HepG2 (cell line): ENCODE measurements at regions not wholly inside any gene's neighbourhood (a gene's known extent, or its start where the extent isn't known, plus 50 kb on each side); places are given as distances from the start of the nearest gene placed in this dataset.

ENCODE experiments used
- ATAC-seq: fragments of 200-7000 bp; cut with Tn5 transposase; 3 replicates; pipeline ENCODE4 v1.9.1; 2020; ENCODE audit warnings: mild to moderate bottlenecking, moderate library complexity
- BruUV-seq: library from RNA; stranded (reverse); fragments of 400-500 nt; replicated peaks from 2 replicates; lab custom pipeline; 2021; lab: Mats Ljungman, UMichigan
- CTCF ChIA-PET: fragments of 300-600 bp; formaldehyde crosslinking; extraction: SDS; loops from one replicate; lab custom pipeline; 2021; ENCODE audit warnings: low total read pairs, inconsistent platforms, low intra/inter-chr PET ratio; lab: Yijun Ruan, JAX
- POLR2A ChIA-PET: fragments of 350-600 bp; sonication (Branson Sonifier 250); formaldehyde crosslinking; loops from one replicate; lab custom pipeline; 2020; ENCODE audit warnings: antibody characterized with exemption, inconsistent platforms; lab: Yijun Ruan, JAX
- DNase-seq: peaks from one replicate; pipeline ENCODE4 v3.0.0-alpha.2; 2015; ENCODE audit warnings: low spot score
- FAIRE-seq: peaks from 3 replicates; lab custom pipeline; 2011; peaks lifted over from hg19 to GRCh38; lab: Jason Lieb, UNC
- H2AFZ ChIP-seq: one replicate; pipeline ENCODE4 v1.6.1; 2011; ENCODE audit warnings: low read length, inconsistent platforms
- H3K27ac ChIP-seq: fragments of 300-600 bp; 3 replicates; pipeline ENCODE4 v1.8.0; 2011; ENCODE audit warnings: mixed run types, mild to moderate bottlenecking, mixed read lengths, low read length, inconsistent platforms; ENCODE audit not compliant: insufficient read depth; ENCODE audit errors: extremely low read length
- H3K27me3 ChIP-seq, 2 experiments: fragments of 200-600 bp in 1 of 2; 2 replicates in 1 of 2; 3 replicates in 1 of 2; pipeline versions ENCODE4 v1.6.0 to v1.8.0; 2011; ENCODE audit warnings: low read length in 2 of 2, mild to moderate bottlenecking in 2 of 2, moderate library complexity in 2 of 2, inconsistent platforms in 1 of 2; ENCODE audit not compliant: insufficient read depth in 2 of 2, control insufficient read depth in 1 of 2
- H3K36me3 ChIP-seq, 2 experiments: fragments of 200-600 bp in 1 of 2; replicated peaks in 1 of 2; 2 replicates in 1 of 2; 3 replicates in 1 of 2; pipeline versions ENCODE4 v1.5.1 to v1.8.0; 2011; ENCODE audit warnings: low read length in 2 of 2, inconsistent platforms in 1 of 2; ENCODE audit not compliant: insufficient read depth in 2 of 2, control insufficient read depth in 1 of 2
- H3K4me1 ChIP-seq: 2 replicates; pipeline ENCODE4 v1.5.1; 2012; ENCODE audit warnings: low read length, inconsistent platforms; ENCODE audit not compliant: insufficient read depth
- H3K4me2 ChIP-seq: 2 replicates; pipeline ENCODE4 v1.6.0; 2011; ENCODE audit warnings: low read depth, low read length, inconsistent platforms
- H3K4me3 ChIP-seq, 3 experiments: fragments of 200-600 bp in 1 of 3; sonication (generic), shearing (Covaris generic) in 1 of 3; replicated peaks in 1 of 3; 2 replicates each; pipeline ENCODE4 v1.5.1; 2011 to 2016; ENCODE audit warnings: low read length in 3 of 3, inconsistent platforms in 2 of 3, low read depth in 2 of 3, mild to moderate bottlenecking in 2 of 3, control low read depth in 1 of 3, mixed read lengths in 1 of 3; ENCODE audit not compliant: insufficient read depth in 1 of 3
- H3K79me2 ChIP-seq: one replicate; pipeline ENCODE4 v1.6.1; 2011; ENCODE audit warnings: low read length, inconsistent platforms; ENCODE audit not compliant: insufficient read depth
- H3K9ac ChIP-seq: 2 replicates; pipeline ENCODE4 v1.6.0; 2011; ENCODE audit warnings: mild to moderate bottlenecking, low read depth, low read length, inconsistent platforms; ENCODE audit not compliant: insufficient read depth
- H3K9me3 ChIP-seq: 2 replicates; pipeline ENCODE4 v1.5.1; 2012; ENCODE audit warnings: mild to moderate bottlenecking, low read length
- H4K20me1 ChIP-seq: 2 replicates; pipeline ENCODE4 v1.6.0; 2011; ENCODE audit warnings: inconsistent platforms, mild to moderate bottlenecking, low read length, moderate library complexity; ENCODE audit not compliant: insufficient read depth
- ATF5 ChIP-seq: sonication (generic); formaldehyde crosslinking; IDR thresholded peaks from 2 replicates; pipeline ENCODE4 v1.4.0; 2020; ENCODE audit warnings: mild to moderate bottlenecking, low read depth, missing genetic modification reagents
- HMGXB3 ChIP-seq: sonication (generic); formaldehyde crosslinking; IDR thresholded peaks from 2 replicates; pipeline ENCODE4 v1.4.0; 2020; ENCODE audit warnings: missing genetic modification reagents, borderline replicate concordance
- ZNF256 ChIP-seq: sonication (generic); formaldehyde crosslinking; conservative IDR thresholded peaks from 2 replicates; pipeline ENCODE4 v1.4.0; 2020; ENCODE audit warnings: missing genetic modification reagents
- WGBS: methylation state at CpG from one replicate; pipeline ENCODE4 v1.1.6; 2017; ENCODE audit warnings: low lambda C conversion rate; 5-methylcytosine and 5-hydroxymethylcytosine counted together
- in situ Hi-C: cut with HindIII; loops from 2 replicates; pipeline ENCODE4 v1.10.0; 2017; ENCODE audit warnings: low pct_unique_long_range_greater_than_20kb; ENCODE audit not compliant: extremely low pct_ligation_motif_present
- intact Hi-C: fragments of 100-400 bp; cut with micrococcal nuclease; formaldehyde crosslinking; loops from one replicate; pipeline ENCODE4 v1.10.0; 2022; ENCODE audit not compliant: unreplicated experiment

- Histone ChIP-seq H3K79me2 (no peaks in the 10 kb centered on the region), H3K9me3 (peaks cover 11% of the 10 kb centered on the region; the same call in 1 of the 2 replicates), H3K36me3 (no peaks in the 10 kb centered on the region), H3K27ac (no peak overlapping the region), H3K4me1 (no peaks in the 10 kb centered on the region), H3K27me3 (no peaks in the 10 kb centered on the region), H3K9ac (no peak overlapping the region), H3K4me2 (no peak overlapping the region), H2AFZ (no peak overlapping the region), H4K20me1 (no peaks in the 10 kb centered on the region), H3K4me3 (no peak overlapping the region)
- ChIA-PET POLR2A (no interaction called here), CTCF (no interaction called here)
- FAIRE-seq (no peak), DNase-seq (no peak), ATAC-seq (no peak)
- intact Hi-C loops (no loop called here), in situ Hi-C loops (no loop called here)
- TF ChIP-seq ATF5 (CRISPR knock-in tag) (no peak), HMGXB3 (CRISPR knock-in tag) (no peak), ZNF256 (CRISPR knock-in tag) (no peak)
- WGBS = 51% methylated on average over 5 of the region's 5 CpGs
- BruUV-seq = no TSS peak
Measured at GRCh38 chr11:25593221-25593620, 738.7 kb upstream of the ANO3 start.
